GM19324 (cell line): ENCODE measurements at regions not wholly inside any gene's neighbourhood (a gene's known extent, or its start where the extent isn't known, plus 50 kb on each side); places are given as distances from the start of the nearest gene placed in this dataset.

Source experiments
- ATAC-seq: cut with Tn5 transposase; IDR thresholded peaks from one replicate; pipeline ENCODE4 v1.9.1; 2021; ENCODE audit warnings: mild to moderate bottlenecking, moderate library complexity; ENCODE audit not compliant: unreplicated experiment, low FRiP score

- no peak for ATAC-seq
Observed at GRCh38 chr6:146902846-146903245, 301.4 kb upstream of the STXBP5 start.

GRCh38 chr6:146903451-146903850 is 300.8 kb upstream of the STXBP5 start:
- no peak for ATAC-seq

- no peak for ATAC-seq
Observed at GRCh38 chr6:146904596-146904995, 299.6 kb upstream of the STXBP5 start.

- no peak for ATAC-seq
Observed at GRCh38 chr6:146905181-146905704, 299.0 kb upstream of the STXBP5 start.

GRCh38 chr6:146908786-146909185 is 295.4 kb upstream of the STXBP5 start:
- ATAC-seq, result no peak

- no peak for ATAC-seq
Observed at GRCh38 chr6:146909376-146909775, 294.8 kb upstream of the STXBP5 start.

DNA sequence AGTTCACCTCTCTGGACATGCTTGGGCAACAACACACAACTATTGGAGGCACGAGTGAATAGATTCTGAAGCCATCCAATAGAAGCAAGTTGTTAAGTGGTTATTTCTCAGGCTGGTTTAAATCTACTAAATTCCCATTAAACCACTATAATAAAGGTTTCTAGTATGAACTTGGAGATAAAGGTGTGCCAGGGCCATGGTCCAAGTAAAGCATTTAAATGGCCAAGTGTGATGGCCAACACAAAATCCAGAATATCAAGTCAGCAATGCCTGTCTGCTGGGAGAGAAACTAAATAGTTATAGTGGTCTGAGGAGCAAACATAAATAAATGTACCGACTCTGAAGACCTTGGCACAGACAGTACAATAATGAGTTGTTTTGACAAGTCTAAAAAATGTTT is 294.3 kb upstream of the STXBP5 start:
- ATAC-seq, result no peak

- no peak for ATAC-seq
Observed at GRCh38 chr6:146910611-146911010, 293.6 kb upstream of the STXBP5 start.

DNA sequence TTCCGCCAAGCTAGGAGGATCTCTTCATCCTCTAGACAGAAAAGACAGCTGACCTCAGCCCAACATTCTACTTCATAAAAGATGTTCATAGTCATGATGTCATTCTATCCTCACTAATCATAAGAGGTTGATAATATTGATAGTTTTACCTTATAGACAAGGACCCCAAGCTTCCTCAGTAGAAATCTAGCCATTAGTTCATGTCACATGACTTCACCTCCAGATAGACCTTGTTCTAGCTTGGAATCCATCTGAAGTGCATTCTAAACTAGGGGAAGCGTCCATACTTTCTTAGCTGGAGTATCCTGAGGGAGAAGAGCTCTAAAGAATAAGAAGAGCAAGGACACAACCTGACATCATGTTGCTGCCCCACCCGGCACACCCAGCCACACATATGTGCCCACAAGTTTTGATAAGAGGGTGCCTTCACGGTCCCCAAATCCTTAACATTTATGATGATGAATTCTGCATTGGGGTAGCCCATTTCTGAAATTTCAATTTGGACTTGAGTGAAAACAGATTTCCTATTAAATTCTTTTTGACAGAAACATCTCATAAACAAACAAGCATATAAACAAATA is 292.5 kb upstream of the STXBP5 start:
- no peak for ATAC-seq

DNA sequence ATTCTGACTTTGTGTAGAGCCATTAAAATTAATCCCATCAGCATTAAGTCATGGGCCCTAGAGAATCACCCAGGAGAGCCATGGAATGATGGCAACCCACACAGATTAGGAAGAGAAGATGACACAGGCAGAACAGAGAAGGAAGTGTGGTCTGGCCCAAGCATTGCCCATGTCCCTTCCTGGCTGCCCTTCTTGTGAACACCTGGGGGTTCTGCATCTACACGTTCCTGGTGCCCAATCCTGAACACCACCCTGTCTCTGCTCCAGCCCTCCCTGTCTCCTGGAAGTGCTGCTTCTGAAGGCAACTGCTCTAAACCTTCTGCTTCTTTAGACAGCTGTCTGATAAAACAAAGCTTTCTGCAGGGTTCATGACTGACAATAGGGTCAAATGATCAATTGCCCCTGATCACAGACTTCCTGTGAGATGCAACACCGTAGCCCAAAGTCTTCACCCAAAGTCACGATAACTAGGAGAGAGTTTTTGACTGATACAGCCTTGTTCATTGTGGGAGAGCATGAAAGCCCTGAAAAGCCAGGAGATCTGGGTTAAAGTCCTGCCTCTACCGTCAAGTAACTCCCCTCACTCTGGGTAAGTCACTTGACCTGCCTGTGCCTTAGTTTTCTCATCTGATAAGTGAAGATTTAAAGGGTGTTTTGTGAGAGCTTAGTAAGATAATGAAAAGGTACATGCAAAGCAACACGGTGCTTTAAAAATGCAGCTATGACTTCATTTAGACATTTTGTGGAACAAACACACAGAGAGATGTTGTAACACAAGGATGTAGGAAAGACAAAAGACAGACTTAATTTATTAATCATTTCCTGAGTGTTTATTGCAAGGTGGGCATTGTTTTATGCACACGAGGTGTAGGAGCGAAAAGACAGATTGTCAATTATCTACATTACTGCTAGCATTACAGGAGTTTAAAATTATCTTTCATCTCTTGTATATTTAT is 291.2 kb upstream of the STXBP5 start:
- ATAC-seq, result no peak

- no peak for ATAC-seq
Observed at GRCh38 chr6:146913842-146914488, 290.3 kb upstream of the STXBP5 start.

- no peak for ATAC-seq
Observed at GRCh38 chr6:146914489-146915483, 289.4 kb upstream of the STXBP5 start.

DNA sequence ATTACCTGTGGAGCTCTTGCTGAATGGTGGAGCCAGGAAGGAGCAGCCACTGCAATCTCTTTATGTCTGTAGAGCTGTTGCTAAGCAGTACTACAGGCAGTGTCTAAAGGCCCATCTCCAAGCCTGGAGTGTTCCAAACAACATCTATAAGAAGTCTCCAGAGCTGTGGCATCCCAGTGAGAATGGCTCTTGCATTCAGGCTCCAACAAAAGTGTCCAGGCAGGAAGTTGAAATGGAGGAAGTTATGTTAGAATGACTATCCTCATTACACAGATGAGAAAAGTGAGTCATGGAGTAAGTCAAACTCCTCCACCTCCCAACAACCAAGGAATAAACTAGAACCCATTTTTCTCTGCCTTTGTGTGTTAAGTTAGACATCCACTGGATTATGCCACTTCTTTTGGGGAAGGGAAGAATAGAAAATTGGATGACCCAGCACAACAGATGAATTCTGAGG is 288.5 kb upstream of the STXBP5 start:
- no peak for ATAC-seq

GRCh38 chr6:146916435-146917025 is 287.7 kb upstream of the STXBP5 start:
- ATAC-seq, result no peak

GRCh38 chr6:146917182-146917581 is 287.0 kb upstream of the STXBP5 start:
- no peak for ATAC-seq

DNA sequence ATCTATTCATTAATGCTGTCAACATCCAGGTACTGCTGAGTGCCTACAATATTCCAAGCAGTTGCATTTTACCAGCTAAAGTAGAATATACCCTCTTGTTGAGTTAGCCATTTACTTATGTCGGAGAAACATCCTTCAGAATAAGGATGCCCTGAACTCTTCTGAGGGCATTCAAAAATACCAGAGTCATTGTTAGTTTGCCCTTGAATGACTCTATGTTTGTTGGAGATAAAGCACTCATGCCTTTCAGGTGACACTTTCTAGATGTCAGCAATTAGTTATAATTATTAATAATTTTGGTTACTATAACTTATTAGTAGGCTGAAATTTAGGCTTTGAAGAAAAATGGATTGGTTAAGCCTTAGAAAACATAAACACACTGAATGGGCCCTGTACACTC is 286.2 kb upstream of the STXBP5 start:
- no peak for ATAC-seq

DNA sequence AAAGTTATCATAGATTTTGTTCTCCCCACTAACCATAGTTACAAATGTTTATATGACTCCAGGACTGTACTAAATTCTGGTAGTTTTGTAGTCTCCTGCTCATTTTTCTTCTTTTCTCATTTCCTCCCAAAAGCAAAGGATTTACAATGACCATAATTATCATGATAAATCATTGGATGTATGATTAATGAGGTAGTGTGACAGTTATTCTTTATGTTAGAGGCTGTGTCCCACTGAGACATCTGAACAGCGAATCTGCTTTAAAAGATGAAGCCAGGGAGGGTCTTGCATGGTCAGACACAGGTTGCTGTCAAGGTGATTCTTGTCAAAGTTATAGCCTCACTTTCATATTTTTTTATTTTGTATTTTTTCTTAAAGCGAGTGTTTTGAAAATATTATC is 285.2 kb upstream of the STXBP5 start:
- no peak for ATAC-seq

DNA sequence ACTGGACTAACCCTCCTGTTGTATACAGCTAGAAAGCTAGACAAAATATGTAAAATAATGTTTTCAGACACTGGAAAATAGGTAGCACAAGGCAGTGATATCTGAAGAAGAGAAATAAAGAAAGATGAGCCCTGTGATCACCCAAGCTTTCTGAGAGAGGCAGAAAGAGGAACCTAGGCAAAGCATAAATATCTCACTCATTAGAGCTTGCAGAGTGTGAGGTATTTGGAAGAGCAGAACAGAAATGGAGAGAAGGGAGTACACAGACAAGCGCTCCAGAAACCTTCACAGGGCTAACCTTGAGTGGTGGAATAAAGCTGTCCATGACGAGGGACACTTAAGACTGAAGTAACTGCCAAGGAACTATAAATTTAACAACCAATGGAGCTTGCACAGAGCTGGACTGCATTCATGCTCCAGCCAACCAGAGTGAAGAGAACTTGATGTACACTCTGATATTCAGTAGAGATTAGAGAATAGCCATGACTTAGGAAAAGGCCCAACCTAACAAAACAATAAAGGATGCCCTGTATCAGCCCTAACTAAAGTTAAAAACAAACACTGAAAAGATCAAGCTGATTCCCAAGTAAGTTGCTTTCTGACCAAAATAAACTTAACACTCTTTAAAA is 280.9 kb upstream of the STXBP5 start:
- ATAC-seq, result no peak

DNA sequence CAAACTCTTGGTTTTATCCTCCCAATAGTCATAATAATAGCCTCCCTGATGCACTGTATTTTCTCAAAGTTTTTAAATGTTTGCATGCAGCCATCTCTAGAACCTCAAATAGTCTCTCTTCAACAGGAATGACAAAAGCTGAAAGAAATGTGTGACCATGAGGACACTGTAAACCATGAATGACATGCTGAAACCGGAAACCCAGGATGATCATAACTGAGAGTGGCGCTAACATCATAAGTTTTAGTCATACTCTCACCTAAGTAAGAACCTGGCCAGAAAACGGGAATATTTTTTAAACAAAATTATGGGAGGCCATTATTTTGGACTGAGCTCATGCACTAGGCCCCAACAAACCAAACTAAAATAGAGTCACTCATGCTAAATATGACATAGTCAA is 278.4 kb upstream of the STXBP5 start:
- no peak for ATAC-seq
